ENCODE measurements at regions not wholly inside any gene's neighbourhood (a gene's known extent, or its start where the extent isn't known, plus 50 kb on each side); places are given as distances from the start of the nearest gene placed in this dataset.

DNA sequence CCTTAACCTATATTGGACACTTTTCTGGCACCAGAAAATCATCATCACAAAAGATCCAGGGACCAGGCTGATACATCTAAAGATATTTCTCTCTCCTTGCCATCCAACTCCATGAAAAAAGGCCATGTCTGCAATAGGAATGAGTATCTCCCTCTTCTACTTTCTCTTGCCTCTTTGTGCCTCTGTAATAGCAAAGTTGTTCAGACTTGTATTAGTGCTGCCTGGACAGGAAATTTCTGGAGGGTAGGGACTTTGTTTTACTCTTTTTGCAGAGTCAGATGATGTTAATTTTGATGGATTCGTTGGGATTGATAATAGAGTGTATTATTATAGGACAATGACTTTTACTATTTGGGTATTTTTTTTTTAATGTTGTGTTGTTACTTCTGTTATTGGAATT lies 376.3 kb downstream of the INHBA start:
- no peak for DNase-seq (ENCODE audit: insufficient read length, low spot score)
- FAIRE-seq: no peak
- TF ChIP-seq, protein P1, sequence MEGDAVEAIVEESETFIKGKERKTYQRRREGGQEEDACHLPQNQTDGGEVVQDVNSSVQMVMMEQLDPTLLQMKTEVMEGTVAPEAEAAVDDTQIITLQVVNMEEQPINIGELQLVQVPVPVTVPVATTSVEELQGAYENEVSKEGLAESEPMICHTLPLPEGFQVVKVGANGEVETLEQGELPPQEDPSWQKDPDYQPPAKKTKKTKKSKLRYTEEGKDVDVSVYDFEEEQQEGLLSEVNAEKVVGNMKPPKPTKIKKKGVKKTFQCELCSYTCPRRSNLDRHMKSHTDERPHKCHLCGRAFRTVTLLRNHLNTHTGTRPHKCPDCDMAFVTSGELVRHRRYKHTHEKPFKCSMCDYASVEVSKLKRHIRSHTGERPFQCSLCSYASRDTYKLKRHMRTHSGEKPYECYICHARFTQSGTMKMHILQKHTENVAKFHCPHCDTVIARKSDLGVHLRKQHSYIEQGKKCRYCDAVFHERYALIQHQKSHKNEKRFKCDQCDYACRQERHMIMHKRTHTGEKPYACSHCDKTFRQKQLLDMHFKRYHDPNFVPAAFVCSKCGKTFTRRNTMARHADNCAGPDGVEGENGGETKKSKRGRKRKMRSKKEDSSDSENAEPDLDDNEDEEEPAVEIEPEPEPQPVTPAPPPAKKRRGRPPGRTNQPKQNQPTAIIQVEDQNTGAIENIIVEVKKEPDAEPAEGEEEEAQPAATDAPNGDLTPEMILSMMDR (IDR thresholded peaks at IDR 0.05; ENCODE audit: insufficient read depth, missing control alignments): no peak

DNA sequence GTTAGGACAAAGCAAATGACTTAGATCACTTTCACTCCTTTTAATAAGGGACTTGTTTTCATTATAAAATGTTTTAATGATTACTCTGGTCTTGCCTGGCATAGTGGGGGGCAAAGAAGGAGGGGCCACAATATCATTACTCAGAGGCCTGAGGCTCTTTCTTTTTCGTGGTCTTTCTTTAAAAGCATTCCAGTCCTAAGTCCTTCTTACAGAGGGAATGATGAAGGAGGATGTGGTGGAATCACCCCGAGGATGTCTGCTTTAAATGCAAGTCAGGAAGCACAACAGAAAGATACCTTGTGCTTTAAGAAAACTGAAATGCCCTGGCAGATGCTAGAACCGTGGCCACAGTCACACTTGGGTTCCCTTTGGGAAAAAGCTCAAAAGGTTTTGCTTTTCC lies 379.1 kb downstream of the INHBA start:
- TF ChIP-seq, protein P1 (IDR thresholded peaks at IDR 0.05; ENCODE audit: insufficient read depth, missing control alignments): no peak
- no peak for FAIRE-seq
- DNase-seq (ENCODE audit: insufficient read length, low spot score): no peak

DNA sequence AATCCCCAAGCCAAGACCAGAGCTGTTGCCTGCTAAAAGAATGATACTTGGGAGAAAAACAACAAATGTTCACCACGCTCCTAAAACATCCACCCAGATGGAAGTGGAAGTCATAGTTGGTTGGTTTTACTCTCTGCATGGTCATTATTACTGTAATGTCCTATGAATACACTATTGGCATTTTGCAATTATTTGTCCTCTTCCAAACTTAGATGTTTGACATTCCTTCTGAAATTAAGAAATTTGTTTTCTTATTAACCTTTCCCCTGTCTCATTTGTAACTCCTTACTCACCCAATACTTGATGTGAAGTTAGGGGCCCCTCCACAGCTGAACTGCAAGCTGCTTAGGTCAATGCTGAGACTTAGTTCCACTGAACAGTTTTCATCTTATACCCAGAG lies 383.3 kb downstream of the INHBA start:
- TF ChIP-seq, protein P1 (IDR thresholded peaks at IDR 0.05; ENCODE audit: insufficient read depth, missing control alignments): no peak
- no peak for FAIRE-seq
- no peak for DNase-seq (ENCODE audit: insufficient read length, low spot score)

DNA sequence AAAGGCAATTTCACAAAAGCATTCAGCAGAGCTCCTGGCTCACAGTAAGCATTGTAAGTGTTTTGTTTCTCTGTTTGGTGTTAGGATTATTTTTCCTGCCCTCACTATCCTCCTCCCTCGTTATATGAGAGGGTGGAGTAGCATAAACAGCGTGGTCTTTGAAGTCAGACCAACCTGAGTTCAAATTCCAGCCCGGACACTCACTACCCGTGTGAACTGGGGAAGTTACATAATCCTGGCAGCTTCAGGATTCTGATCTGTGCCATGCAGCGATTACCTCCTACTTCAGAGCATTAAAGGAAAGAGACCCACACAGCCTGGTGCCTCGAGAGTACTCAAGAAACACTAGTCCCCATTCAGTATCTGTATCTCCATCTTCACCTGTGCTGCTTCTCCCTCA lies 386.5 kb downstream of the INHBA start:
- DNase-seq (ENCODE audit: insufficient read length, low spot score): no peak
- TF ChIP-seq, protein P1 (IDR thresholded peaks at IDR 0.05; ENCODE audit: insufficient read depth, missing control alignments): no peak
- FAIRE-seq: no peak

DNA sequence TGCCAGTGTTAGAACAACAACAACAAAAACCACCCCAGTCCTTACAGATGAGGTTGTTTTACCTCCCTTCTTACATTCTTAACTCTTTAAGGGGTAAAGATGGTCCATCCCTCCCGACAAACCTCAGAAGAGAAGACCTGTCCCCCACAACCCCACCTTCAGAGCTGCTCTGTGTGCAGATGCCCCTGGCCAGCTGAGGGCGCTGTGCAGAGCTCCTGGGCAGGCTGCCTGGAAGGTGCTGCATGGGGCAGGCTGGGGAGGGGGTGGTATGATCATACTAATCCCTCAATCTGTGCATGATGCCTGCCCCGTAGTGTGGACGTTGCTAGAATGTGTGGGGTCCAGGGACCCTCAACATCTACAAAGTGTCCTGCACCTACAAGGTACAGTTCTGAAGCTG lies 387.1 kb downstream of the INHBA start:
- DNase-seq (ENCODE audit: insufficient read length, low spot score) (no peak), FAIRE-seq (no peak)
- TF ChIP-seq, protein P1 (IDR thresholded peaks at IDR 0.05; ENCODE audit: insufficient read depth, missing control alignments): peak; percentile 25

GRCh38 chr7:41313171-41313570 lies 389.7 kb downstream of the INHBA start:
- TF ChIP-seq, protein P1 (IDR thresholded peaks at IDR 0.05; ENCODE audit: insufficient read depth, missing control alignments): no peak
- FAIRE-seq (no peak), DNase-seq (ENCODE audit: insufficient read length, low spot score) (no peak)

- DNase-seq (ENCODE audit: insufficient read length, low spot score): no peak
- TF ChIP-seq, protein P1 (IDR thresholded peaks at IDR 0.05; ENCODE audit: insufficient read depth, missing control alignments): no peak
- FAIRE-seq: no peak
Measured at GRCh38 chr7:41312235-41312634, 390.7 kb downstream of the INHBA start.

All from D721Med (cell line).